ENCODE measurements at regions not wholly inside any gene's neighbourhood (a gene's known extent, or its start where the extent isn't known, plus 50 kb on each side); places are given as distances from the start of the nearest gene placed in this dataset.

DNA sequence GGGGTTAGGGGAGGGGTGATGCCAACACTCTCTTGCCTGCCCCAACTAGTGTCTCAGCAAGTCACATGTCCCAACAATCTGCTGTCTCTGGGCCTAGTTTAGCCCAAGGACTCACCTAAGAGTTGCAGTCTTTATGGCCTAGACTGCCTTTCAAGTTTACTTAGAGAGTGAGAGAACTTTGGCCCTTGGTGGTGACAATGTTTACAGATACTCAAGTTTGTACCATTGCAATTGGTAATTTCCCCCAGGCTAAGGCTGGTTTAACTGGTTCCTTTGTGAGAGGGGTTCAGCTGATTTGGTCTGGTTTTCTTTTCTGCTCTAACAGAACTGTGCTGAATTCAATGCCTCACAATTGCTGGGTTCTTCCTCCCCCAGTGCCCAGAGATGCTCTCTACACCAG is 1279.9 kb upstream of the EYS start:
- no peak for DNase-seq

GRCh38 chr6:66985816-66986215 is 1278.8 kb upstream of the EYS start:
- no peak for DNase-seq

GRCh38 chr6:66970373-66970772 is 1263.3 kb upstream of the EYS start:
- DNase-seq, result no peak

- no peak for DNase-seq
These were observed 1258.2 kb upstream of the EYS start for GRCh38 chr6:66965227-66965626.

DNA sequence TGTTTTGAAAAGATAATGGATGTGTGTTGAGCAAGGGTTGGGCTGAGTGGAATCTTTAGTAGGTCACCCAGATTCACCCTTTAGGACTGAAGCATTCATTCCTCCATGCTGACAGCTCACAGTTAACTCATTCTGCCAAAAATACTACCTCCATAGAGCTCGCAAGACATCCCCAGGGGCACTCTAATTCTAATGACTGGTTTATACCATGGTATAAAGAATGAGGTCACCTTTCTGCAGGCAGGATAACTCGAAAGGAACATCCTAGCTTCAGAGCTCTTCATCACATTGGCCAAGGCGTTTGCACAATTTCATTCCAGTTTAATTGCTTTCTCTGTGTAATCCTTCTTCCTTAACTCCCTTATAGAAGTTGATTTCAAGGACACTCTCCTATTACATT is 1257.2 kb upstream of the EYS start:
- no peak for DNase-seq

DNA sequence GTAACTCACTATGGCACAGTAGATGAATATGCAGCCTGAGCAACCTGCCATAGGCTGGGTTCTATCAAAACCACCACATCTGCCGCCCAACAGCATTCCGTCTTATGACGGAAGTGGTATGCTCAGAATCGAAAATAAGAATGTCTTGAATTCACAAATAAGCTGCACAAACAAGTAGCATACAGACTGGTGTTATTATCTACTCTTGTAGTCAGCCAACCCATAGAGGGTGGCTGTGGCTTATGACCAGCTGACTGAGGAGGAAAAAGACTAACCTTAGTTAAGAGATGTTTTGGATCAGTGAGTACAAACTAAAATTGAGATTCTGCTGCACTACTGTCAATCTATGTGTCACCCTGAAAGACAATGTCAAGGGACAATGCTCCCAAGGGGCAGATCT is 1255.1 kb upstream of the EYS start:
- DNase-seq, result no peak

DNA sequence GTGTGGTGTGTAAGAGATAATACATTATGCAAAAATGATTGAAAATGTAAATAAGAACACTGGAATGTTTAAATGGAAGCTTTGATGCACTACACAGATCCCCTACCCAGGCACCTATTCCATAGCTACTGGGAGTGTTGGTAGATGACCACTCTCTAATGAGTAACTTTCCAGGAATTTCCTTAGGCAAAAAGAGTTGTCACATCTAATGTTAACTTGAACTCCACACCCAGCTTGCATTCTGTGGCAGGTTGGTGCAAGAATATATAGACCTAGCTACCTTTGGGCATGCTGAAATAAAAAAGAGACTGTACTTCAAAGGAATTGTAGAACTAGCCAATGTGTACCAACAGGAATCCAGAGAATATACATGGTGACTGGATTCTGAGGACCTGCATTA is 1254.2 kb upstream of the EYS start:
- no peak for DNase-seq

DNA sequence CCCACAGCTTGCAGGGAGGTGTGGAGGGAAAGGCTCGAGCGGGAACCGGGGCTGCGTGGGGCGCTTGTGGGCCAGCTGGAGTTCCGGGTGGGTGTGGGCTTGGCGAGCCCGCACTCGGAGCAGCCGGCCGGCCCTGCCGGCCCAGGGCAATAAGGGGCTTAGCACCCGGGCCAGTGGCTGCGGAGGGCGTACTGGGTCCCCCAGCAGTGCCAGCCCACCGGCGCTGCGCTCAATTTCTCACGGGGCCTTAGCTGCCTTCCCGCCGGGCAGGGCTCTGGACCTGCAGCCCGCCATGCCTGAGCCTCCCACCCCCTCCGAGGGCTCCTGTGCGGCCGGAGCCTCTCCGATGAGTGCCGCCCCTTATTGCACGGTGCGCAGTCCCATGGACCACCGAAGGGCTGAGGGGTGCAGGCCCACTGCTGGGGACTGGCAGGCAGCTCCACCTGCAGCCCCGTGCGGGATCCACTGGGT is 1242.2 kb upstream of the EYS start:
- no peak for DNase-seq

GRCh38 chr6:66948106-66948505 is 1241.1 kb upstream of the EYS start:
- no peak for DNase-seq

DNA sequence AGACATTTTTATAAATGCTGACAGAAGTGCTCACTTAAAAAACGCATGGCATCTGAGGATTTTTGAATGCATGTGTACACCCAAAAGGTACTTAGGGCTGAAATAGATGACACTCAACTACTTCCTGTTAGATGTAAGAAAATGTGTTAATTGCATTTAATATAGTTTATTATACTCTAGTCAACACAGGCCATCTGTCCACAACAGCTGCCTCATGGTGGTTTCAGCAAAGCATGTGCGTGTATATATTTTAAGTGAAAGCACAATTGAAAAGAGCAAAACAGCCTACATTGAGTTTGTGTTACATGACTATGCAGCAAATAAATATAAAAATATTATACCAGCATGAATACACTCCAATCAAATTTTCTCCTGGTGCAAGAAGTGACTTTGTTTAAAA is 1233.0 kb upstream of the EYS start:
- no peak for DNase-seq

DNA sequence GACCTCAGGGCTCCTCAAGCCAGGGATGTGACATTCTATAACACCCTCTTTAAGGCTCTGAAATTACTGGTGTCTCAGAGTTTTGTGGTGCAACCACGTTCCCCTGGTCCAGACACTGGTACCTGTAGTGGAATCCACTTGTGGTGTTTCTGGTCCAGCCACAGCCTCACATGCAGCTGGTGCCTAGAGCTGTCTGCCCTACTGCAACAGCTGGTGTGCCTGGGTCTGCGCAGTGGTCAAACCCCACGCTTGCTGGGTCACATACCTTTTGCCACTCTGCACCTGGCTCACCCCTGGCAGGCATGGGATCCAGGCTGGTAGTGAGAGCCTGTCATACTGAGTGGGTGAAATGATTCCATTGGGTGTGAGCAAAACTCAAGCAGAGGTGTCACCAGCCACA is 1230.2 kb upstream of the EYS start:
- no peak for DNase-seq

- no peak for DNase-seq
These were observed 1228.6 kb upstream of the EYS start for GRCh38 chr6:66935612-66936011.

DNA sequence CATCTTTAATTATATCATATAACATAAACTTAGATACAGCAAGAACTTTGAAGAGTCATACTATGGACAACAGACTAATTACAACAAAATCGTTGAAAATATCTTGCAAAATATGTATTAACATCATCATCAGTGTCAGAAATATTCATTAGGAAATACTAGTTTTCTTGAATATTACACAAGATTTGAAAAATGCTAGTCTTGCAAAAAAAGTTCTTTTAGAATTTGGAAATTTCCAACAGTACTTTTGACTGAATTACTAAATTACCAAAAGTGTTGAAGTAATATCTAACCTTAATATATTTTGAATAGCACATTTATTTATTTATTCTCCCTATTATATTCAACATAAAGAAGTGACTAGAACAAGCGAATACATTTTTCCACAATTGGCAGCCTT is 1224.8 kb upstream of the EYS start:
- no peak for DNase-seq

GRCh38 chr6:66930559-66931290 is 1223.7 kb upstream of the EYS start:
- no peak for DNase-seq

GRCh38 chr6:66926060-66926459 is 1219.0 kb upstream of the EYS start:
- no peak for DNase-seq

- no peak for DNase-seq
These were observed 1206.6 kb upstream of the EYS start for GRCh38 chr6:66913657-66914056.

GRCh38 chr6:66902457-66902856 is 1195.4 kb upstream of the EYS start:
- DNase-seq, result no peak

- no peak for DNase-seq
These were observed 1193.4 kb upstream of the EYS start for GRCh38 chr6:66900133-66901083.

DNA sequence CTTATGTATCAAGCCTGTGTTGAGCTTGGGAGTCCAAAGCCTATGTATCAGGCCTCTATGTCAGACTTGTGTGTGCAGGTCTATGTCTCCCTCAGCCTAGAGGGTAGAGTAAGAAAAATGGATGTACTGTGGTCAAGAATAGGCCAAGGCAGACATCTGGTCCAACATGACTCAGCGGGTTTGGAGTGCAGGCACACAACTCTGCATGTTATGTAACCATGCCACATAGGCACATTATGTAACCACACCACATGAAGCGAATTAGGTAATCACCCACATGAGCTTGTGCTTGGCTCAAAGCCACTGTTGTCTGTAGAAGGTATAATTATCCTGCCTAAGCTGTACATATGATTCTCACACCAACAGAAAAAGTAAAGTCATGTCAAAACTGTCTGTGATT is 1190.5 kb upstream of the EYS start:
- DNase-seq, result no peak

- no peak for DNase-seq
These were observed 1189.4 kb upstream of the EYS start for GRCh38 chr6:66896415-66896814.

GRCh38 chr6:66883453-66883852 is 1176.4 kb upstream of the EYS start:
- DNase-seq, result no peak

GRCh38 chr6:66866801-66867200 is 1159.8 kb upstream of the EYS start:
- DNase-seq, result no peak

- DNase-seq, result no peak
These were observed 1158.7 kb upstream of the EYS start for GRCh38 chr6:66865771-66866170.

DNA sequence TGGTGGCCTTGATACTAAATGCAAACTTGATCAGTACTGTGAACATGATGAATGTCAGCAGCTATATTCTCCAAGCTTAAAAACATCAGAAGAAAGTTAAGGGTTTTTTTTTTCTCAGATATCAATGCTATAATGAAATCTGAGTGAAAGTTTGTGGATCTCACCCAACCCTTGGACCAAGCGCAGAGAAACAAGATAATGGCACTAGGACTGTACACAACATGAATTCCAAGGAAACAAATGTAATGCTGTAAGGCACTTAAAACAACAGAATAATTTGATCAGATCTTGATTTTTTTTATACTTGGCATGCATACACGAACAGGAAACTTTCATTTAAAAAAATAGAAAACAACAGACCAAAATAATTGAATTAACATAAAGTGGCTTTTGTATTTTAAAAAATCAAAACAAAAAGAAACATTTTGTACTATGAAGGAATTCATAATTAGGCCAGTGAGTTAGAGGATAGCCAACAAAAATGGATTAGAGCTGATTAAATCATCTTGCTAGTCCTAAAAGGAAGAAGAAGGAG is 1154.0 kb upstream of the EYS start:
- DNase-seq, result no peak
